SH-SY5Y (cell line): ENCODE measurements at regions not wholly inside any gene's neighbourhood (a gene's known extent, or its start where the extent isn't known, plus 50 kb on each side); places are given as distances from the start of the nearest gene placed in this dataset.
A peak's percentile ranks its signal among the peaks of the same experiment; 100 is the strongest.

Experiments used
- GATA2 ChIP-seq: IDR thresholded peaks from 2 replicates; pipeline ENCODE4 v1.6.1; 2011; ENCODE audit warnings: mild to moderate bottlenecking, low read depth, low read length
- GATA3 ChIP-seq: IDR thresholded peaks from 2 replicates; pipeline ENCODE4 v1.6.1; 2011; ENCODE audit warnings: low read depth, mild to moderate bottlenecking, low read length, moderate library complexity

- TF ChIP-seq GATA3 (peak; percentile 84), GATA2 (peak; percentile 94)
Observed at GRCh38 chr16:73568769-73569168, 520.8 kb upstream of the ZFHX3 start.
